HL-60 (cell line): ENCODE measurements at regions not wholly inside any gene's neighbourhood (a gene's known extent, or its start where the extent isn't known, plus 50 kb on each side); places are given as distances from the start of the nearest gene placed in this dataset.

Source experiments
- DNase-seq, 2 experiments: peaks; one replicate each; pipeline ENCODE4 v3.0.0-alpha.2; 2010 to 2020; ENCODE audit warnings: low read depth in 1 of 2, low spot score in 1 of 2
- H3K27ac ChIP-seq: fragments of 250-450 bp; sonication (Bioruptor Pico); replicated peaks from 2 replicates; pipeline ENCODE4 v1.5.1; 2020; ENCODE audit warnings: mild to moderate bottlenecking, moderate library complexity
- H3K27me3 ChIP-seq: fragments of 250-450 bp; sonication (Bioruptor Pico); 2 replicates; pipeline ENCODE4 v1.5.1; 2021; ENCODE audit warnings: mild to moderate bottlenecking, moderate library complexity; ENCODE audit not compliant: insufficient read depth, poor library complexity, severe bottlenecking
- H3K4me3 ChIP-seq: replicated peaks from 2 replicates; pipeline ENCODE4 v1.5.1; 2011; ENCODE audit warnings: mild to moderate bottlenecking, control low read depth, low read length; ENCODE audit not compliant: insufficient read depth
- CTCF ChIP-seq: IDR thresholded peaks from one replicate; pipeline ENCODE4 v1.5.1; 2011; ENCODE audit warnings: low read length, control low read depth, inconsistent platforms; ENCODE audit not compliant: insufficient read depth
- GABPA ChIP-seq: IDR thresholded peaks from 2 replicates; pipeline ENCODE4 v1.6.1; 2012; ENCODE audit warnings: low read depth
- POLR2AphosphoS5 ChIP-seq: IDR thresholded peaks from 2 replicates; pipeline ENCODE4 v1.6.1; 2012; ENCODE audit warnings: low read depth
- SPI1 ChIP-seq: IDR thresholded peaks from 2 replicates; pipeline ENCODE4 v1.6.1; 2012; ENCODE audit warnings: low read depth, mild to moderate bottlenecking, borderline replicate concordance
- TF ChIP-seq, protein P1 (sequence below): IDR thresholded peaks from 2 replicates; pipeline ENCODE4 v1.6.1; 2012; ENCODE audit warnings: low read depth; ENCODE audit not compliant: insufficient replicate concordance

GRCh38 chr9:613771-614347, 227.6 kb upstream of the DMRT1 start:
- 0 out of 2 replicates have a peak overlapping the region, but pooled peaks have one; percentile 2 for H3K27ac ChIP-seq
- H3K4me3 ChIP-seq: no peak overlapping the region
- peak; percentile 64 to 90 for DNase-seq
- TF ChIP-seq POLR2AphosphoS5: no peak
- peak; percentile 58 for TF ChIP-seq CTCF
- TF ChIP-seq, protein P1, sequence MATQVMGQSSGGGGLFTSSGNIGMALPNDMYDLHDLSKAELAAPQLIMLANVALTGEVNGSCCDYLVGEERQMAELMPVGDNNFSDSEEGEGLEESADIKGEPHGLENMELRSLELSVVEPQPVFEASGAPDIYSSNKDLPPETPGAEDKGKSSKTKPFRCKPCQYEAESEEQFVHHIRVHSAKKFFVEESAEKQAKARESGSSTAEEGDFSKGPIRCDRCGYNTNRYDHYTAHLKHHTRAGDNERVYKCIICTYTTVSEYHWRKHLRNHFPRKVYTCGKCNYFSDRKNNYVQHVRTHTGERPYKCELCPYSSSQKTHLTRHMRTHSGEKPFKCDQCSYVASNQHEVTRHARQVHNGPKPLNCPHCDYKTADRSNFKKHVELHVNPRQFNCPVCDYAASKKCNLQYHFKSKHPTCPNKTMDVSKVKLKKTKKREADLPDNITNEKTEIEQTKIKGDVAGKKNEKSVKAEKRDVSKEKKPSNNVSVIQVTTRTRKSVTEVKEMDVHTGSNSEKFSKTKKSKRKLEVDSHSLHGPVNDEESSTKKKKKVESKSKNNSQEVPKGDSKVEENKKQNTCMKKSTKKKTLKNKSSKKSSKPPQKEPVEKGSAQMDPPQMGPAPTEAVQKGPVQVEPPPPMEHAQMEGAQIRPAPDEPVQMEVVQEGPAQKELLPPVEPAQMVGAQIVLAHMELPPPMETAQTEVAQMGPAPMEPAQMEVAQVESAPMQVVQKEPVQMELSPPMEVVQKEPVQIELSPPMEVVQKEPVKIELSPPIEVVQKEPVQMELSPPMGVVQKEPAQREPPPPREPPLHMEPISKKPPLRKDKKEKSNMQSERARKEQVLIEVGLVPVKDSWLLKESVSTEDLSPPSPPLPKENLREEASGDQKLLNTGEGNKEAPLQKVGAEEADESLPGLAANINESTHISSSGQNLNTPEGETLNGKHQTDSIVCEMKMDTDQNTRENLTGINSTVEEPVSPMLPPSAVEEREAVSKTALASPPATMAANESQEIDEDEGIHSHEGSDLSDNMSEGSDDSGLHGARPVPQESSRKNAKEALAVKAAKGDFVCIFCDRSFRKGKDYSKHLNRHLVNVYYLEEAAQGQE: no peak
- peak; percentile 64; the same call in 1 of the 2 replicates for TF ChIP-seq SPI1
- no peak for TF ChIP-seq GABPA
- H3K27me3 ChIP-seq: no peaks in the 10 kb centered on the region

- DNase-seq: peak in 1 of 2 experiments; percentile 48
- TF ChIP-seq, protein P1: no peak
- no peak for TF ChIP-seq CTCF
- TF ChIP-seq GABPA: no peak
- TF ChIP-seq POLR2AphosphoS5: no peak
- peak; percentile 54; the same call in 1 of the 2 replicates for TF ChIP-seq SPI1
- no peaks in the 10 kb centered on the region for H3K27me3 ChIP-seq
- H3K27ac ChIP-seq: no peak overlapping the region
- H3K4me3 ChIP-seq: no peak overlapping the region
These were observed 227.1 kb upstream of the DMRT1 start for GRCh38 chr9:614431-614830.

GRCh38 chr9:615756-616155, 225.7 kb upstream of the DMRT1 start:
- no peak for DNase-seq
- no peak overlapping the region for H3K27ac ChIP-seq
- no peaks in the 10 kb centered on the region for H3K27me3 ChIP-seq
- TF ChIP-seq CTCF (no peak), SPI1 (no peak), POLR2AphosphoS5 (no peak)
- TF ChIP-seq, protein P1: no peak
- H3K4me3 ChIP-seq: no peak overlapping the region
